A549 (cell line): ENCODE measurements at regions not wholly inside any gene's neighbourhood (a gene's known extent, or its start where the extent isn't known, plus 50 kb on each side); places are given as distances from the start of the nearest gene placed in this dataset.

Experiments used
- TF ChIP-seq, protein P1 (sequence below): fragments of >200 bp; sonication (Bioruptor Twin); formaldehyde crosslinking; IDR thresholded peaks from 3 replicates; pipeline ENCODE4 v1.5.1; 2016
- TF ChIP-seq, protein P2 (sequence below): fragments of 450-650 bp; IDR thresholded peaks from 2 replicates; pipeline ENCODE4 v1.6.1; 2014; ENCODE audit warnings: antibody characterized with exemption

- TF ChIP-seq, protein P1, sequence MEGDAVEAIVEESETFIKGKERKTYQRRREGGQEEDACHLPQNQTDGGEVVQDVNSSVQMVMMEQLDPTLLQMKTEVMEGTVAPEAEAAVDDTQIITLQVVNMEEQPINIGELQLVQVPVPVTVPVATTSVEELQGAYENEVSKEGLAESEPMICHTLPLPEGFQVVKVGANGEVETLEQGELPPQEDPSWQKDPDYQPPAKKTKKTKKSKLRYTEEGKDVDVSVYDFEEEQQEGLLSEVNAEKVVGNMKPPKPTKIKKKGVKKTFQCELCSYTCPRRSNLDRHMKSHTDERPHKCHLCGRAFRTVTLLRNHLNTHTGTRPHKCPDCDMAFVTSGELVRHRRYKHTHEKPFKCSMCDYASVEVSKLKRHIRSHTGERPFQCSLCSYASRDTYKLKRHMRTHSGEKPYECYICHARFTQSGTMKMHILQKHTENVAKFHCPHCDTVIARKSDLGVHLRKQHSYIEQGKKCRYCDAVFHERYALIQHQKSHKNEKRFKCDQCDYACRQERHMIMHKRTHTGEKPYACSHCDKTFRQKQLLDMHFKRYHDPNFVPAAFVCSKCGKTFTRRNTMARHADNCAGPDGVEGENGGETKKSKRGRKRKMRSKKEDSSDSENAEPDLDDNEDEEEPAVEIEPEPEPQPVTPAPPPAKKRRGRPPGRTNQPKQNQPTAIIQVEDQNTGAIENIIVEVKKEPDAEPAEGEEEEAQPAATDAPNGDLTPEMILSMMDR = no peak
- TF ChIP-seq, protein P2, sequence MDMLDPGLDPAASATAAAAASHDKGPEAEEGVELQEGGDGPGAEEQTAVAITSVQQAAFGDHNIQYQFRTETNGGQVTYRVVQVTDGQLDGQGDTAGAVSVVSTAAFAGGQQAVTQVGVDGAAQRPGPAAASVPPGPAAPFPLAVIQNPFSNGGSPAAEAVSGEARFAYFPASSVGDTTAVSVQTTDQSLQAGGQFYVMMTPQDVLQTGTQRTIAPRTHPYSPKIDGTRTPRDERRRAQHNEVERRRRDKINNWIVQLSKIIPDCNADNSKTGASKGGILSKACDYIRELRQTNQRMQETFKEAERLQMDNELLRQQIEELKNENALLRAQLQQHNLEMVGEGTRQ = no peak
Observed at GRCh38 chr2:146209842-146210275, 1635.0 kb upstream of the ACVR2A start.
